PC-9 (cell line): ENCODE measurements at regions not wholly inside any gene's neighbourhood (a gene's known extent, or its start where the extent isn't known, plus 50 kb on each side); places are given as distances from the start of the nearest gene placed in this dataset.

ENCODE experiments used
- CTCF ChIP-seq: fragments of 200-600 bp; sonication (generic); conservative IDR thresholded peaks from 2 replicates; pipeline ENCODE4 v1.6.1; 2017; ENCODE audit warnings: mixed run types, antibody characterized with exemption, mild to moderate bottlenecking, moderate library complexity
- EZH2 ChIP-seq: fragments of 200-600 bp; sonication (generic); IDR thresholded peaks from 2 replicates; pipeline ENCODE4 v1.8.0; 2017; ENCODE audit warnings: antibody characterized with exemption, low read depth

- TF ChIP-seq CTCF = no peak
- no peak for TF ChIP-seq EZH2
Observed at GRCh38 chr4:151481813-151482212, 72.8 kb downstream of the FHIP1A start.
